ENCODE measurements at regions not wholly inside any gene's neighbourhood (a gene's known extent, or its start where the extent isn't known, plus 50 kb on each side); places are given as distances from the start of the nearest gene placed in this dataset.

DNA sequence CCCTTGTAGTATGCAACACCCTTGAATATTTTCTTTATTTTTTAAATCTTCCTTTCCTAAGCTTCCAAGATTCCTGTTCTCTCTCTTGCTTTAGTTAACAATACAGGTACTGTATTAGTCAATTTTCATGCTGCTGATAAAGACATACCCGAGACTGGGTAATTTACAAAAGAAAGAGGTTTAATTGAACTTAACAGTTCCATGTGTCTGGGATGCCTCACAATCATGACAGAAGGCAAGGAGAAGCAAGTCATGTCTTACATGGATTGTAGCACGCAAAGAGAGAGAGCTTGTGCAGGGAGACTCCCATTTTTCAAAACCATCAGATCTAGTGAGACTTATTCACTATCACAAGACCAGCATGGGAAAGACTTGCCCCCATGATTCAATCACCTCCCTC is 1024.3 kb downstream of the PCDH9 start:
- Histone ChIP-seq H3K27me3 (replicated peaks; ENCODE audit: insufficient read depth) (no peaks in the 10 kb centered on the region), H3K27ac (no peak overlapping the region), H3K9me3 (no peaks in the 10 kb centered on the region), H3K4me1 (replicated peaks) (no peaks in the 10 kb centered on the region), H3K4me3 (no peak overlapping the region), H3K36me3 (no peaks in the 10 kb centered on the region)
- intact Hi-C loops (cut with DNase I) = no loop called here
- WGBS = 36% methylated on average over 2 of the region's 2 CpGs
- DNase-seq (ENCODE audit: low spot score) = no peak
- no peak for TF ChIP-seq POLR2A (IDR thresholded peaks at IDR 0.05)
- TF ChIP-seq CTCF (IDR thresholded peaks at IDR 0.05) = no peak
- no peak for TF ChIP-seq POLR2AphosphoS5 (IDR thresholded peaks at IDR 0.05)

GRCh38 chr13:66200555-66200954 is 1029.6 kb downstream of the PCDH9 start:
- Histone ChIP-seq H3K27me3 (replicated peaks; ENCODE audit: insufficient read depth) (no peaks in the 10 kb centered on the region), H3K9me3 (no peaks in the 10 kb centered on the region), H3K4me1 (replicated peaks) (no peaks in the 10 kb centered on the region), H3K27ac (no peak overlapping the region), H3K36me3 (no peaks in the 10 kb centered on the region), H3K4me3 (no peak overlapping the region)
- no peak for DNase-seq (ENCODE audit: low spot score)
- intact Hi-C loops (cut with DNase I) = no loop called here
- TF ChIP-seq CTCF (IDR thresholded peaks at IDR 0.05) (no peak), POLR2AphosphoS5 (IDR thresholded peaks at IDR 0.05) (no peak), POLR2A (IDR thresholded peaks at IDR 0.05) (no peak)

- Histone ChIP-seq H3K36me3 (no peaks in the 10 kb centered on the region), H3K27me3 (replicated peaks; ENCODE audit: insufficient read depth) (no peaks in the 10 kb centered on the region), H3K9me3 (no peaks in the 10 kb centered on the region), H3K4me3 (no peak overlapping the region), H3K27ac (no peak overlapping the region), H3K4me1 (replicated peaks) (no peaks in the 10 kb centered on the region)
- no peak for TF ChIP-seq CTCF (IDR thresholded peaks at IDR 0.05)
- no peak for TF ChIP-seq POLR2AphosphoS5 (IDR thresholded peaks at IDR 0.05)
- no peak for TF ChIP-seq POLR2A (IDR thresholded peaks at IDR 0.05)
- intact Hi-C loops (cut with DNase I) = no loop called here
- WGBS = 90% methylated on average over 1 of the region's 1 CpG
- DNase-seq (ENCODE audit: low spot score) = no peak
Measured at GRCh38 chr13:66195238-66195637, 1034.9 kb downstream of the PCDH9 start.

DNA sequence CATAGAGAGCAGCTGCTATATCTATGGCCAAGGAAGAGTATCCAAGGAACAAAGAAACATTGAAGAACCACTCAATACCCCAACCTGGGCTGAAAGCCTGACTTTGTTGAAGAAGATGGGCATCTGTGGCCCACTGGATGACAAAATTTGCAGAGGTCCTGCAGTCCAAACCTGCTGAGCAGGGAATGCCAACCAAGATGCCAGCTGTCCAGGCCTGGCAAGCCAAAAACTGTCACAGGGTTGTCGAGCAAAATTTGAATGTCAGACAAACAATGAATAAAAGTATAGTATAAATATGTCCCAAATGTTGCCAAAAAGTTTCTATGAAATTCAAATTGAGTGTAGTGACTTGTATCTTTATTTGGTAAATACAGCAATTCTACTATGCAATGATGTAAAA is 1040.2 kb downstream of the PCDH9 start:
- H3K27me3 ChIP-seq (replicated peaks; ENCODE audit: insufficient read depth) = no peaks in the 10 kb centered on the region
- WGBS = 52% methylated on average over 1 of the region's 1 CpG
- no peak for DNase-seq (ENCODE audit: low spot score)
- intact Hi-C loops (cut with DNase I) = no loop called here
- H3K27ac ChIP-seq = no peak overlapping the region
- no peaks in the 10 kb centered on the region for H3K4me1 ChIP-seq (replicated peaks)
- H3K4me3 ChIP-seq = no peak overlapping the region
- no peaks in the 10 kb centered on the region for H3K9me3 ChIP-seq
- no peaks in the 10 kb centered on the region for H3K36me3 ChIP-seq
- TF ChIP-seq CTCF (IDR thresholded peaks at IDR 0.05) = no peak

GRCh38 chr13:66180836-66181235 is 1049.3 kb downstream of the PCDH9 start:
- 73% methylated on average over 2 of the region's 2 CpGs for WGBS
- H3K4me1 ChIP-seq (replicated peaks) = no peaks in the 10 kb centered on the region
- no peaks in the 10 kb centered on the region for H3K9me3 ChIP-seq
- no peak overlapping the region for H3K27ac ChIP-seq
- DNase-seq (ENCODE audit: low spot score) = no peak
- H3K27me3 ChIP-seq (replicated peaks; ENCODE audit: insufficient read depth) = no peaks in the 10 kb centered on the region
- H3K36me3 ChIP-seq = no peaks in the 10 kb centered on the region
- intact Hi-C loops (cut with DNase I) = no loop called here
- TF ChIP-seq POLR2AphosphoS5 (IDR thresholded peaks at IDR 0.05) (no peak), CTCF (IDR thresholded peaks at IDR 0.05) (no peak), POLR2A (IDR thresholded peaks at IDR 0.05) (no peak)
- H3K4me3 ChIP-seq = no peak overlapping the region

All from prostate gland (tissue), 2 donors.